Adrenal gland (tissue), 9 donors: ENCODE measurements at regions not wholly inside any gene's neighbourhood (a gene's known extent, or its start where the extent isn't known, plus 50 kb on each side); places are given as distances from the start of the nearest gene placed in this dataset.

Source experiments
- DNase-seq, 7 donors: peaks; one replicate each; pipeline ENCODE4 v3.0.0-alpha.2; 2019 to 2020
- H3K27ac ChIP-seq, 5 donors: fragments of 200-600 bp; sonication (generic) in 4 of 5; 1 replicate in 3 of 5; 2 replicates in 2 of 5; pipeline versions ENCODE4 v1.5.1 to v1.8.0; 2016 to 2020; ENCODE audit warnings: mild to moderate bottlenecking in 1 of 5
- H3K27me3 ChIP-seq: fragments of 200-600 bp; 2 replicates; pipeline ENCODE4 v1.8.0; 2021
- H3K36me3 ChIP-seq, 2 donors: fragments of 200-600 bp; replicated peaks in 1 of 2; 1 replicate in 1 of 2; 2 replicates in 1 of 2; pipeline versions ENCODE4 v1.5.1 to v1.8.0; 2018 to 2022
- H3K4me1 ChIP-seq, 2 donors: fragments of 200-600 bp; replicated peaks in 1 of 2; 1 replicate in 1 of 2; 2 replicates in 1 of 2; pipeline versions ENCODE4 v1.5.1 to v1.8.0; 2018 to 2021
- H3K4me3 ChIP-seq, 4 donors: fragments of 200-600 bp; sonication (generic) in 3 of 4; one replicate each; pipeline ENCODE4 v1.5.1; 2016 to 2018
- H3K9me3 ChIP-seq, 3 donors: fragments of 200-600 bp; sonication (generic) in 1 of 3; replicated peaks in 1 of 3; 1 replicate in 2 of 3; 2 replicates in 1 of 3; pipeline versions ENCODE4 v1.5.1 to v1.8.0; 2016 to 2021
- CTCF ChIP-seq, 6 experiments: fragments of 450-650 bp in 4 of 6; fragments of 200-600 bp in 2 of 6; sonication (generic) in 1 of 6; IDR thresholded peaks; 1 replicate in 5 of 6; 2 replicates in 1 of 6; pipeline versions ENCODE4 v1.5.1 to v1.8.0; 2016 to 2021; ENCODE audit warnings: antibody characterized with exemption in 6 of 6, mild to moderate bottlenecking in 2 of 6, moderate library complexity in 1 of 6
- POLR2A ChIP-seq, 2 donors: fragments of 450-650 bp; IDR thresholded peaks; one replicate each; pipeline ENCODE4 v1.6.1; 2017; ENCODE audit warnings: antibody characterized with exemption in 2 of 2, mild to moderate bottlenecking in 2 of 2, moderate library complexity in 1 of 2
- WGBS, 4 donors: extraction: QIAGEN DNeasy Blood & Tissue Kit in 2 of 4; methylation state at CpG; one replicate each; pipeline versions ENCODE4 v1.1.5 to v1.1.7; 2013 to 2017; 5-methylcytosine and 5-hydroxymethylcytosine counted together
- intact Hi-C, 2 donors: fragments of 100-400 bp; cut with DNase I; formaldehyde crosslinking; loops; one replicate each; pipeline versions ENCODE4 v1.14.1 to v1.15.0; 2022 to 2023
- donor health status: healthy with polysubstance abuse.
- donor health status: Bipolar disorder and iron deficiency.
- donor health status: DM: yes; HTN: yes; CAD: no.
- donor health status: DM: no; HTN: no; CAD: no.
- donor health status: DM: no; HTN: no; CAD: no.

GRCh38 chr7:8378349-8379019, 54.9 kb upstream of the NXPH1 start:
- Histone ChIP-seq H3K36me3 (no peaks in the 10 kb centered on the region), H3K4me1 (no peaks in the 10 kb centered on the region), H3K4me3 (no peak overlapping the region), H3K27me3 (no peaks in the 10 kb centered on the region), H3K27ac (no peak overlapping the region), H3K9me3 (no peaks in the 10 kb centered on the region)
- TF ChIP-seq CTCF (IDR thresholded peaks at IDR 0.05) = no peak
- TF ChIP-seq POLR2A (IDR thresholded peaks at IDR 0.05) = no peak
- no peak for DNase-seq
- intact Hi-C loops = no loop called here

- Histone ChIP-seq H3K36me3 (no peaks in the 10 kb centered on the region), H3K4me3 (no peak overlapping the region), H3K4me1 (no peaks in the 10 kb centered on the region), H3K27ac (no peak overlapping the region), H3K27me3 (no peaks in the 10 kb centered on the region), H3K9me3 (no peaks in the 10 kb centered on the region)
- 38 to 62% (median 49%) methylated on average over 6 of the region's 6 CpGs for WGBS, 4 donors
- intact Hi-C loops = no loop called here
- peak in 1 of 7 donors; percentile 12 for DNase-seq
- TF ChIP-seq CTCF (IDR thresholded peaks at IDR 0.05) (no peak), POLR2A (IDR thresholded peaks at IDR 0.05) (no peak)
Observed at GRCh38 chr7:8379264-8379663, 54.1 kb upstream of the NXPH1 start.

GRCh38 chr7:8380130-8380529, 53.3 kb upstream of the NXPH1 start:
- no peak overlapping the region for H3K4me3 ChIP-seq
- no peak for DNase-seq
- whole genome bisulfite sequencing, 4 donors = 25 to 37% (median 30%) methylated on average over 1 of the region's 1 CpG
- no peaks in the 10 kb centered on the region for H3K9me3 ChIP-seq
- no peaks in the 10 kb centered on the region for H3K36me3 ChIP-seq
- H3K27ac ChIP-seq = no peak overlapping the region
- no peaks in the 10 kb centered on the region for H3K27me3 ChIP-seq
- no peaks in the 10 kb centered on the region for H3K4me1 ChIP-seq
- intact Hi-C loops = no loop called here
- TF ChIP-seq POLR2A (IDR thresholded peaks at IDR 0.05) = no peak
- no peak for TF ChIP-seq CTCF (IDR thresholded peaks at IDR 0.05)

- Histone ChIP-seq H3K9me3 (no peaks in the 10 kb centered on the region), H3K36me3 (no peaks in the 10 kb centered on the region), H3K4me1 (no peaks in the 10 kb centered on the region), H3K4me3 (no peak overlapping the region), H3K27ac (no peak overlapping the region), H3K27me3 (no peaks in the 10 kb centered on the region)
- WGBS, 4 donors = 83 to 93% (median 86%) methylated on average over 4 of the region's 4 CpGs
- no peak for DNase-seq
- intact Hi-C loops = no loop called here
- no peak for TF ChIP-seq POLR2A (IDR thresholded peaks at IDR 0.05)
- no peak for TF ChIP-seq CTCF (IDR thresholded peaks at IDR 0.05)
Observed at GRCh38 chr7:8382004-8382730, 51.2 kb upstream of the NXPH1 start.
